HCT116 (cell line): ENCODE measurements at regions not wholly inside any gene's neighbourhood (a gene's known extent, or its start where the extent isn't known, plus 50 kb on each side); places are given as distances from the start of the nearest gene placed in this dataset.

Experiments
- ATAC-seq: fragments of 200-7000 bp; cut with Tn5 transposase; 2 replicates; pipeline ENCODE4 v1.9.1; 2020; ENCODE audit warnings: mild to moderate bottlenecking, moderate library complexity
- BruUV-seq: library from RNA; stranded (reverse); fragments of 400-500 nt; replicated peaks from 2 replicates; lab custom pipeline; 2021; lab: Mats Ljungman, UMichigan
- CTCF ChIA-PET: fragments of 300-600 bp; sonication (Branson Sonifier 250); formaldehyde crosslinking; loops from one replicate; lab custom pipeline; 2021; ENCODE audit warnings: antibody characterized with exemption; lab: Charles Lee
- POLR2A ChIA-PET: fragments of 300-600, 350-600 bp; sonication (Branson Sonifier 250); formaldehyde crosslinking; loops from one replicate; lab custom pipeline; 2021; ENCODE audit warnings: antibody characterized with exemption; lab: Charles Lee
- RAD21 ChIA-PET, 2 experiments: fragments of 300-600 bp; sonication (Branson Sonifier 250); formaldehyde crosslinking; loops; one replicate each; lab custom pipeline; 2023; ENCODE audit warnings: low total read pairs in 2 of 2; ENCODE audit not compliant: uncharacterized antibody in 2 of 2, unreplicated experiment in 2 of 2, low non-redundant PET in 1 of 2; lab: Charles Lee
- DNase-seq: peaks from one replicate; pipeline ENCODE4 v3.0.0-alpha.2; 2010; ENCODE audit warnings: low read depth, low spot score
- H2AFZ ChIP-seq: fragments of 200-600 bp; shearing (Covaris generic), sonication (generic); 2 replicates; pipeline ENCODE4 v1.6.1; 2017; ENCODE audit warnings: low read depth, mixed run types, mixed read lengths, antibody characterized with exemption, low read length; ENCODE audit not compliant: poor library complexity, severe bottlenecking
- H3K27ac ChIP-seq: 2 replicates; pipeline ENCODE4 v1.5.1; 2012; ENCODE audit warnings: low read depth, low read length
- H3K27me3 ChIP-seq: fragments of 200-600 bp; sonication (generic); 2 replicates; pipeline ENCODE4 v1.6.1; 2016; ENCODE audit warnings: mixed run types, low read length, mixed read lengths; ENCODE audit not compliant: insufficient read depth
- H3K36me3 ChIP-seq, 2 experiments: fragments of 200-500 bp in 1 of 2; fragments of 200-600 bp in 1 of 2; sonication (Bioruptor generic) in 1 of 2; sonication (generic) in 1 of 2; 2 replicates each; pipeline versions ENCODE4 v1.5.1 to v1.6.1; 2014 to 2016; ENCODE audit warnings: low read length in 2 of 2, inconsistent platforms in 1 of 2, mixed read lengths in 1 of 2, mixed run types in 1 of 2; ENCODE audit not compliant: insufficient read depth in 2 of 2, control insufficient read depth in 1 of 2
- H3K4me1 ChIP-seq, 2 experiments: fragments of 200-600 bp in 1 of 2; sonication (generic) in 1 of 2; 2 replicates each; pipeline versions ENCODE4 v1.5.1 to v1.6.1; 2012 to 2017; ENCODE audit warnings: low read length in 2 of 2, inconsistent platforms in 1 of 2, mild to moderate bottlenecking in 1 of 2, mixed read lengths in 1 of 2, mixed run types in 1 of 2, moderate library complexity in 1 of 2; ENCODE audit not compliant: insufficient read depth in 2 of 2, control insufficient read depth in 1 of 2
- H3K4me2 ChIP-seq: fragments of 200-600 bp; sonication (generic); 2 replicates; pipeline ENCODE4 v1.6.1; 2017; ENCODE audit warnings: mixed run types, low read length, mixed read lengths
- H3K4me3 ChIP-seq, 2 experiments: fragments of 200-600 bp in 1 of 2; sonication (generic) in 1 of 2; replicated peaks in 1 of 2; 2 replicates each; pipeline ENCODE4 v1.5.1; 2011 to 2016; ENCODE audit warnings: low read length in 2 of 2, control low read depth in 1 of 2, low read depth in 1 of 2, mild to moderate bottlenecking in 1 of 2, mixed read lengths in 1 of 2, mixed run types in 1 of 2
- H3K79me2 ChIP-seq: fragments of 200-600 bp; sonication (generic); 2 replicates; pipeline ENCODE4 v1.6.1; 2017; ENCODE audit warnings: mild to moderate bottlenecking, mixed run types, low read length, moderate library complexity, mixed read lengths; ENCODE audit not compliant: insufficient read depth
- H3K9ac ChIP-seq: fragments of 200-600 bp; sonication (generic); 2 replicates; pipeline ENCODE4 v1.6.1; 2016; ENCODE audit warnings: low read length, mixed read lengths
- H3K9me2 ChIP-seq: fragments of 200-600 bp; sonication (generic), shearing (Covaris generic); 2 replicates; pipeline ENCODE4 v1.6.1; 2017; ENCODE audit warnings: mixed run types, mild to moderate bottlenecking, moderate library complexity; ENCODE audit not compliant: insufficient read depth
- H3K9me3 ChIP-seq, 2 experiments: fragments of 200-500 bp in 1 of 2; fragments of 200-600 bp in 1 of 2; sonication (Bioruptor generic) in 1 of 2; sonication (generic) in 1 of 2; 2 replicates each; pipeline ENCODE4 v1.6.1; 2014 to 2017; ENCODE audit warnings: low read length in 2 of 2, mixed read lengths in 2 of 2, inconsistent platforms in 1 of 2, low read depth in 1 of 2, mild to moderate bottlenecking in 1 of 2, mixed run types in 1 of 2, moderate library complexity in 1 of 2; ENCODE audit not compliant: control insufficient read depth in 1 of 2, insufficient read depth in 1 of 2
- H4K20me1 ChIP-seq: fragments of 200-600 bp; sonication (generic), shearing (Covaris generic); 2 replicates; pipeline ENCODE4 v1.6.1; 2017; ENCODE audit warnings: mixed run types, mild to moderate bottlenecking, moderate library complexity; ENCODE audit not compliant: insufficient read depth
- CEBPB ChIP-seq: IDR thresholded peaks from 2 replicates; pipeline ENCODE4 v1.6.1; 2012; ENCODE audit warnings: low read depth
- CTCF ChIP-seq, 3 experiments: fragments of 200-600 bp in 1 of 3; sonication (generic) in 1 of 3; IDR thresholded peaks in 2 of 3; conservative IDR thresholded peaks in 1 of 3; 2 replicates each; pipeline ENCODE4 v1.5.1; 2012 to 2017; ENCODE audit warnings: low read depth in 2 of 3, low read length in 2 of 3, antibody characterized with exemption in 1 of 3, borderline replicate concordance in 1 of 3, control low read depth in 1 of 3, mild to moderate bottlenecking in 1 of 3, mixed read lengths in 1 of 3, mixed run types in 1 of 3, moderate library complexity in 1 of 3; ENCODE audit not compliant: insufficient read depth in 1 of 3
- REST ChIP-seq: IDR thresholded peaks from 2 replicates; pipeline ENCODE4 v1.6.1; 2012; ENCODE audit warnings: low read depth
- SP1 ChIP-seq: IDR thresholded peaks from 2 replicates; pipeline ENCODE4 v1.6.1; 2012; ENCODE audit warnings: low read depth
- intact Hi-C: fragments of 100-400 bp; cut with micrococcal nuclease; formaldehyde crosslinking; loops from 2 replicates; pipeline ENCODE4 v1.10.0; 2022

GRCh38 chr15:95556225-95556624 is 774.3 kb upstream of the NR2F2 start:
- Histone ChIP-seq H3K4me2 (peak overlapping the region; percentile 77; the same call in 1 of the 2 replicates), H3K9me3 (no peaks in the 10 kb centered on the region), H3K27ac (no peak overlapping the region), H4K20me1 (no peaks in the 10 kb centered on the region), H3K9me2 (peaks cover 3% of the 10 kb centered on the region; the same call in 1 of the 2 replicates), H3K36me3 (no peaks in the 10 kb centered on the region), H3K27me3 (no peaks in the 10 kb centered on the region)
- POLR2A ChIA-PET: interaction anchor here (1.4 kb wide), 1 partner anchor 19 kb away, joined by 3 read pairs; no protein-coding TSS in a partner anchor
- RAD21 ChIA-PET: no interaction called here
- no peak for TF ChIP-seq CTCF (IDR thresholded peaks at IDR 0.05 in 2 of 3, conservative IDR thresholded peaks at IDR 0.05 in 1 of 3; ENCODE audit: borderline replicate concordance in 1 of 3, insufficient read depth in 1 of 3, low read depth in 2 of 3, low read length in 2 of 3)
- no peak for TF ChIP-seq REST
- 0 out of 2 replicates have a peak, but pooled peaks have one; percentile 7 for TF ChIP-seq CEBPB
- TF ChIP-seq SP1: no peak
- TF ChIP-seq, all 23 proteins: peak for 1
- no peak overlapping the region for H3K9ac ChIP-seq
- H3K4me3 ChIP-seq: no peak overlapping the region
- no peaks in the 10 kb centered on the region for H3K79me2 ChIP-seq
- peak overlapping the region; percentile 32 for H2AFZ ChIP-seq
- intact Hi-C loops: loop anchor here (5.0 to 10.0 kb wide), 3 partner anchors 299 to 771 kb away; no protein-coding TSS in a partner anchor
- CTCF ChIA-PET: no interaction called here
- DNase-seq (no peak), ATAC-seq (no peak)
- H3K4me1 ChIP-seq: peaks cover 29 to 41% of the 10 kb centered on the region in 2 experiments
- BruUV-seq: no TSS peak
